ENCODE measurements at regions not wholly inside any gene's neighbourhood (a gene's known extent, or its start where the extent isn't known, plus 50 kb on each side); places are given as distances from the start of the nearest gene placed in this dataset.

DNA sequence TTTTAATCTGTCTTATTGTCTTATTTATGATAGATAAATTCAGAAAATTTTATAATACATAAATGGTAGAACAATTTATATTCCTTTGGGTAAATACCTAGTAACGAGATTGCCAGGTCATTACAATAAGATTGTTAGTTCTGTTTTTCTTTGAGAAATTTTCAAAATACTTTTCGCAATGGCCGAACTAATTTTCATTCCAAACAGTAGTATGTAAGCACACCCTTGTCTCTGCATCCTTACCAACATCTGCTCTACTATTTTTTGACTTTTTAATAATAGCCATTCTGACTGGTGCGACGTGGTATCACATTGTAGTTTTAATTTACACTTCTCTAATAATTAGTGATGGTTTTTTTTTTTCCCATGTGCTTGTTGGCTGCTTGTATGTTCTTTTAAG lies 351.4 kb upstream of the LUZP2 start:
- Histone ChIP-seq H3K27ac (no peak overlapping the region), H3K4me3 (no peak overlapping the region), H3K9me3 (no peaks in the 10 kb centered on the region), H3K36me3 (no peaks in the 10 kb centered on the region), H3K27me3 (ENCODE audit: low read depth) (no peaks in the 10 kb centered on the region), H3K4me1 (no peaks in the 10 kb centered on the region)
- DNase-seq (no peak), ATAC-seq (no peak)
- intact Hi-C loops (cut with DNase I) = no loop called here
- no peak for TF ChIP-seq CTCF (IDR thresholded peaks at IDR 0.05)

GRCh38 chr11:24153337-24153736 lies 343.5 kb upstream of the LUZP2 start:
- ATAC-seq (no peak), DNase-seq (no peak)
- Histone ChIP-seq H3K4me1 (no peaks in the 10 kb centered on the region), H3K36me3 (no peaks in the 10 kb centered on the region), H3K27me3 (ENCODE audit: low read depth) (no peaks in the 10 kb centered on the region), H3K9me3 (no peaks in the 10 kb centered on the region), H3K27ac (no peak overlapping the region), H3K4me3 (no peak overlapping the region)
- no peak for TF ChIP-seq CTCF (IDR thresholded peaks at IDR 0.05)
- intact Hi-C loops (cut with DNase I) = no loop called here

DNA sequence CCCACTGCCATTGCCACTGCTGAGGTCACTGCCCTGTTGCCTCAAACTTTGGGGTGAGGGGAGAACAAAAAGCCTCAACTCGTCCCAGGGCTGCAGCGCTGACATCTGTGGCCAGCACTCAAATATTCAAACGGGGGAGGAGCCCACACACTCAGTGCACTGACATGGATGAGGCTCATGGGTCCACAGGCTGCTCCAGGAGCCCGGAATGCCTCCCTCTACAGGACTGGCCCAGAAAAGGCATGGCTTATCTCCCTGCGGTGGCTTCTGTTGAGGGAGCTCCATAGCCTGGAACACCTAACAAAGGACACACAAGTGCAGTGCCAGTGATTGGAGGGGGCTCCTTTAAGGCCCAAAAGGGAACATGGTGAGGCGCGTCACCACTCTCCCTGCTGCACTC lies 341.1 kb upstream of the LUZP2 start:
- Histone ChIP-seq H3K27me3 (ENCODE audit: low read depth) (no peaks in the 10 kb centered on the region), H3K9me3 (no peaks in the 10 kb centered on the region), H3K36me3 (no peaks in the 10 kb centered on the region), H3K27ac (no peak overlapping the region), H3K4me1 (no peaks in the 10 kb centered on the region), H3K4me3 (no peak overlapping the region)
- TF ChIP-seq CTCF (IDR thresholded peaks at IDR 0.05) = no peak
- intact Hi-C loops (cut with DNase I) = no loop called here
- ATAC-seq (no peak), DNase-seq (no peak)

DNA sequence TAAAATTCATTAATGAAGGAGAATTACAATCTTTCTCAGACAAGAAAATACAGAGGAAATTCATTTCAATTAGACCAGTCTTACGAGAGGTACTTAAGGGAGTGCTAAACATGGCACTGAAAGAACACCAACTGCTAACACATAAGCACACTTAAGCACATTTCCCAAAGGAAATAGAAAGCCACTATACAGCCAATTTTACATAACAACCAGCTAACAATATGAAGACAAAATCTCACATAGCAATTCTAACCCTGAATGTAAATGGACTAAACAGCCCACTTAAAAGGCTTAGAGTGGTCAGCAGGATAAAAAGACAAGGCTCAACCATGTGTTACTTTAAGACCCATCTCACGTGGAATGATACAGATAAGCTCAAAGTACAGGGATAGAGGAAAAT lies 339.5 kb upstream of the LUZP2 start:
- intact Hi-C loops (cut with DNase I) = no loop called here
- H3K27ac ChIP-seq = no peak overlapping the region
- H3K36me3 ChIP-seq = no peaks in the 10 kb centered on the region
- ATAC-seq (no peak), DNase-seq (no peak)
- no peaks in the 10 kb centered on the region for H3K9me3 ChIP-seq
- no peak for TF ChIP-seq CTCF (IDR thresholded peaks at IDR 0.05)
- H3K4me3 ChIP-seq = no peak overlapping the region
- no peaks in the 10 kb centered on the region for H3K4me1 ChIP-seq
- no peaks in the 10 kb centered on the region for H3K27me3 ChIP-seq (ENCODE audit: low read depth)

DNA sequence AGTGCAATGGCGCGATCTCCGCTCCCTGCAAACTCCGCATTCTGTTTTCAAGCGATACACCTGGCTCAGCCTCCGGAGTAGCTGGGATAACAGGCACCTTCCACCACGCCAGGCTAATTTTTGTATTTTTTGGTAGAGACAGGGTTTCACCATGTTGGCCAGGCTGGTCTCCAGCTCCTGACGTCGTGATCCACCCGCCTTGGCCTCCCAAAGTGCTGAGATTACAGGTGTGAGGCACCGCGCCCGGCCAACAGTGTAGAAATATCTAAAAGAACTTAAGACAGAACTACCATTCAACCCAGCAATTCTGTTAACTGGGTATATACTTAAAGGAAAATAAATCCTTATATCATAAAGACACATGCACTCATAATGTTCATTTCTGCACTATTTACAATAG lies 335.3 kb upstream of the LUZP2 start:
- Histone ChIP-seq H3K27me3 (ENCODE audit: low read depth) (no peaks in the 10 kb centered on the region), H3K9me3 (no peaks in the 10 kb centered on the region), H3K4me3 (no peak overlapping the region), H3K4me1 (no peaks in the 10 kb centered on the region), H3K36me3 (no peaks in the 10 kb centered on the region), H3K27ac (no peak overlapping the region)
- ATAC-seq = no peak
- no peak for DNase-seq
- intact Hi-C loops (cut with DNase I) = no loop called here
- TF ChIP-seq CTCF (IDR thresholded peaks at IDR 0.05) = no peak

- intact Hi-C loops (cut with DNase I) = no loop called here
- H3K27ac ChIP-seq = no peak overlapping the region
- ATAC-seq (no peak), DNase-seq (no peak)
- no peaks in the 10 kb centered on the region for H3K9me3 ChIP-seq
- no peaks in the 10 kb centered on the region for H3K4me1 ChIP-seq
- H3K4me3 ChIP-seq = no peak overlapping the region
- H3K36me3 ChIP-seq = no peaks in the 10 kb centered on the region
- no peak for TF ChIP-seq CTCF (IDR thresholded peaks at IDR 0.05)
- no peaks in the 10 kb centered on the region for H3K27me3 ChIP-seq (ENCODE audit: low read depth)
These were observed 333.7 kb upstream of the LUZP2 start for GRCh38 chr11:24163146-24163545.

Measured in lower lobe of right lung (tissue), 2 donors.